SKM-1 (cell line): ENCODE measurements at regions not wholly inside any gene's neighbourhood (a gene's known extent, or its start where the extent isn't known, plus 50 kb on each side); places are given as distances from the start of the nearest gene placed in this dataset.

ENCODE experiments used
- DNase-seq: peaks from one replicate; lab custom pipeline; 2025; ENCODE audit not compliant: unreplicated experiment; lab: John Stamatoyannopoulos, UW

DNA sequence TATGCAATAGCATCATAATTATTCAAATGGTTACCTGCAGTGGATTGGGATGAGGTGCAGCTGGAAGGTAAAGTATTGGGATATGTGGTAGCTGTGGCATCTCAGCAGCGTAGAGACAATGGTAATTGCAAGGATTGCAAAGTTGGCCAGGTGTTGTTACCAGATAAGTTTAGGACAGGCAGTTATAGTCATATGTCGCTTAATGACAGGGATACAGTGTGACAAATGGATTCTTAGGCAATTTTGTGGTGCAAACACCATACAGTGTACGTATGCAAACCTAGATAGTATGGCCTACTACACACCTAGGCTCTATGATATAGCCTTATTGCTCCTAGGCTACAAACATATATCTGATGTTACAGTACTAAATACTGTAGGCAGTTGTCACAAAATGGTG, 163.5 kb upstream of the LYZL2 start:
- DNase-seq: no peak

DNA sequence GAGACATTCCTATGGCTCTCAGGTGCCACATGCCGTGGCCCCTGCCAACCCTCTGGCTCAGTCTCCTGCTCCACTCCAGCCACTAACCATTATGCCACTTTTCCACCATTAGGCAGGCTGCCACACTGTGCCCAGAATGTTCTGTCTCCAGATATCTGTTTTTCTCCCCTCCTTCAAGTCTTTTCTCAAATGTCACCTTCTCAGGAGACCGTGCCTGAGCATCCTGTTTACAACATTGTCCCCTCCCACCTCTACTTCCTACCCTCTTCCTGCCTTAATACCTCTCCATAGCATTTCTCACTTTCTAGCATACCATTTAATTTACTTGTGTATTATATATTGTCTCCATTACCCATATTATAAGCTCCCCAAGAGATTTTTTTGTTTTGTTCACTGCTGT, 162.5 kb upstream of the LYZL2 start:
- no peak for DNase-seq

DNA sequence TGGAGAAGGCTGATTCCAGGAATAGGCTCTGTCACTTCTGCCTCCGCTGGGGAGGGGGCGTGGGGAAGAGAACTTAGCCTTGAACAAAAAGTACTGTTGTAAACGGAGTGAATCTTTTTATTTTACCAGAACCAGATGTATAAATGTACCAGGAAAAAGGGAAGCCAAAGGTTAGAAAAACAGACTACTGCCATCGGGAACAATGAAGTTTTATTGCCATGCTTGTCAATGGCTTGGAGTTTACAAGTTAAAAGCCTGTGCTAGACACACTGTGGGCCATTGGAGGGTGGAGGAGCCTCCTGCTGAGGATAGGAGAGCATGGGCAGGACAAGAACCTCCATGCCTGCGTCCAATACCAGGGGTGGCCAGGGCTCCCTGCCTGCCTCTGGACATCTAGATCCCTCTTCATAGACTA, 161.7 kb upstream of the LYZL2 start:
- DNase-seq: no peak

DNA sequence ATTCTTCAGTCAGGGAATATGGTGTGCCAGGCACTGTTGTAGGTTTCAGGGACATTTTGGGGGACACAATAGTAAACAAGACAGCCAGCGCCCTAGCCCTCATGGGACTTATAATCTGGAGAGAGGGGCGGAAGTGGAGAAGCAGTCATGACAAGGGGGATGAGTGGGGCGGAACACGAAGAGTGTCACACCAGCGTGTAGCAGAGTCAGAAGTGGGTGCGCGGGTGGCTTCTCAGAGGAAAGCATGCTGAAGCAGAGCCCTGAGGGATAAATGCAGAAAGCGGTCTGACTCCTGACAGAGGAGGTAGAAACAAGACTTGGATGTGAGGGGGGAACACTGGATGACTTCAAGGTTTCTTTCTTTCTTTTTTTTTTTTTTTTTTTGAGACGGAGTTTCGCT, 160.3 kb upstream of the LYZL2 start:
- DNase-seq: no peak

DNA sequence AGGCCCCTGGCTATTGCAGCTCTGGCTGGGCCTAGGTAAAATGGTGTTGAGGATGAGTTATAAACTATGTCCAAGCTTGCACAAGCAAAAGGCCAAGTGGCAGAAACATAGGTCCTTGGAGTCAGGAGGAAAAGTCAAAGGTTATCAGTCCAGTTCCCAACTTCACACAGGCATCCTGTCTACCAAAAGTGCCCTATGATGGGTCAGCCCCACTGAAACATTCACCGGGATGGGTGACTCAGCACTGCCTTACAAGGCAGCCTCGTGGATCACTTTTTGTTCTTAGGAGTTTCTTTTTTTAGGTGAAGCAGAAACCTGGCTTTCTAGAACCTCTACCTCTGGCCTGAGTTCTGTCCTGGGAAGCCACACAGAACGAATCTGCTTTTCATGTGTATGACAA, 158.8 kb upstream of the LYZL2 start:
- no peak for DNase-seq

DNA sequence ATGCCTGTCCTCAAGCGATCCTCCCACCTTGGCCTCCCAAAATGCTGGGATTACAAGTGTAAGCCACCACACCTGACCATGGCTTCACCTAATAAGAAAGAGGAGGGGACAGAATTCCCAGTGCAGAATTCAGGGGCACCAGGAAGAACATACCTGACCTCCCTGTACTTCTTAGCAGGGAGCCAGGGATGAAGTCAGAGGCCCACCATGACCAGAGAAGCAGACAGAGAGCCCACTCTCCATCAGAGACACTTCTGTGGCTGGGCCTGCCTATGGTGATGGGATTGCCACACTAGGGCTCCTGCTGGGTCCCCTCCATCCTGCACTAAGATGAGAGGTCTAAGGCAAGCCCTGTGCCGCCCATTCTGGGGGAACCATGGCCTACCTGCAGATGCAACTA, 157.4 kb upstream of the LYZL2 start:
- DNase-seq: no peak

DNA sequence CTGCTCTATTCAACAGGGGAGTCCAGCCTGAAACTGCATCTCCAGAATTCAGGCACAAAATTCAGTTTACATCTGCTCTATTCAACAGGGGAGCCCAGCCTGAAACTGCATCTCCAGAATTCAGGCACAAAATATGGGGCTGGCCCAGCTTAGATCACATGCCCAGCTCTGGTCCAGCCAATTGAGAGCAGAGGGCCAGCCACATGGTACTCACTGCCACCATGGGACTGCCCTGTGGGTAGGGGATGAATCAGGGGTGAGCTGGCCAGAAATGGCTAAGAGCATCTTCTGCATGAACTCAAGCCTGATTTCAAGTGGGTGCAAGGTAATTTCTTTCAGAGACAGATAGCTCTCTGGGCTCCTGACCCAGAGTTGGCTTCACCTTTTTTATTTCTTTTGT, 156.6 kb upstream of the LYZL2 start:
- DNase-seq: no peak

DNA sequence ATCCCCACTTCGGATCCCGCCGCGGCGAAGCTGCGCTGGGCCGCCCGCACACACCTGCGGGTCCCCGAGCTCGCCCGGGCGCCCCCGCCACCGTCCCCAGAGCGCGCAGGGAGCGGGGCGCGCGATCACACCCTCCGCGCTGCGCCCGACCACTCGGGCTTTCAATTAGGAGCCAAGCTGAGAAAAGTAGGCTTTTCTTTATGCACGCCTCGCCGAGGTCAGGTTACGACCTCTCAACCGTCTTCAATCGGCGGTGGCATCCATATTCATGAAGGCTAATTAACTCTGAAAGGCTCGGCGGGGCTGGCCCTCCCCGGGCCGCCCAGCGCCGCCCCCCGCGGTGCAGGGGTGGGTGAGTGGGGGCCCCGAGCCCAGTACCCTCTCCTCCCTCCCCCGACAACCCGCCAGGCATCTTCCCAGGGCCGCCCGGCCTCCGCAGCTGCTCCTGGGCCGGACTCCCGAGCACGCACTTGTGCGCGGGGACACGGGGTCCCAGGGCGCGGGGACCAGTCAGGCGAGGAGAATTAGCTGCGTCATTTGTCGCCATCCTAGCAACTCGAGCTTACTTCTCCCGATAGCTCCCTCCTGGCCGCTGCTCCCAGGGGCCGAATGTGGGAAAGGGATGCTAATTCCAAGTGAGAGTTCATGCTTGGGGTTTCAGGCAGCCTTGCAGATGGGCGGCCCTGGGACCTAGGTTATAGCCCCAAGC, 155.5 kb upstream of the LYZL2 start:
- no peak for DNase-seq

DNA sequence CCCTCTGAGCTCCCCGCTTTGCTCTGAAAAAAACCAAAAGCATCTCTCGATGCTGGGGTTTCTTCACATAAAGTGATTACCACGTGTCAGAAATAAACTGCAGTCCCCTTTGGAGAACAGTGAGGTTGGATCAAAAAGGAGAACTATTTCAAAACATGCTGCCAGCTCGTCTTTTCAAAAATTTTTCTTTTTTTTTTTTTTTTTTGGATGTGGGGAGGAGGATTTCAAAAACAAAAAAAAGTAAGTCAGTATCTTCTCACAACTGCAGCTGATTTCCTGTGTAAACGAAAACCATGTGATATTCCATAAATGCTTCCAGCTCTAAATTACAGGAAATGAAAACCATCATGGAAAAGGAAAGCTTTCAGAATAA, 155.0 kb upstream of the LYZL2 start:
- DNase-seq: no peak

DNA sequence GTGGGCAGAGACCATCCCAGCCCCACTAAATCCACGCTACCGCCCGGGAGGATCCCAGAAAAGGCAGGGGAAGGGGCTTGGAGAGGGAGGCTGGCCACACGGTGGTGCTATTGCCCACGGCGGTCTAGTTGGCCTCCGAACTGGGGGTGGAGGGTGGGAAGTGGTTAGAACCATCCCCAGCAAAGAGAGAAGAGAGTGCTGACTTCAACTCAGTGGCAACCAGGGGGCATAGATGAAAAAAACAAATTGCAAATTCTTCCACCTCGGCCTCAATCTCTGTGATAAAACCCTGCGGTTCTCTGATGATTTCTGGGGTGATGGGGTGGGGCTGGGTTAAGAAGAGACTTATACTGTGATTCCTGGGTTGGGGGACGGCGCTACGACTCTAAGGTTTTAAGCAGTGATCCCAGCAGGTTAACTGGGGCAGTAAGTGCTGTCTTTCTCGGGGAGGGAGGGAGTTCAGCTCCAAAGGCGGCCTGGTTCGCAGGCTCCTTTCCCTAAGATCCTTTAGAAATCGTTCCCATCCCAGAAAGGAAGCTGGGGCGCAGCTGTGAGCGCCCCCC, 154.5 kb upstream of the LYZL2 start:
- DNase-seq: peak; percentile 33

DNA sequence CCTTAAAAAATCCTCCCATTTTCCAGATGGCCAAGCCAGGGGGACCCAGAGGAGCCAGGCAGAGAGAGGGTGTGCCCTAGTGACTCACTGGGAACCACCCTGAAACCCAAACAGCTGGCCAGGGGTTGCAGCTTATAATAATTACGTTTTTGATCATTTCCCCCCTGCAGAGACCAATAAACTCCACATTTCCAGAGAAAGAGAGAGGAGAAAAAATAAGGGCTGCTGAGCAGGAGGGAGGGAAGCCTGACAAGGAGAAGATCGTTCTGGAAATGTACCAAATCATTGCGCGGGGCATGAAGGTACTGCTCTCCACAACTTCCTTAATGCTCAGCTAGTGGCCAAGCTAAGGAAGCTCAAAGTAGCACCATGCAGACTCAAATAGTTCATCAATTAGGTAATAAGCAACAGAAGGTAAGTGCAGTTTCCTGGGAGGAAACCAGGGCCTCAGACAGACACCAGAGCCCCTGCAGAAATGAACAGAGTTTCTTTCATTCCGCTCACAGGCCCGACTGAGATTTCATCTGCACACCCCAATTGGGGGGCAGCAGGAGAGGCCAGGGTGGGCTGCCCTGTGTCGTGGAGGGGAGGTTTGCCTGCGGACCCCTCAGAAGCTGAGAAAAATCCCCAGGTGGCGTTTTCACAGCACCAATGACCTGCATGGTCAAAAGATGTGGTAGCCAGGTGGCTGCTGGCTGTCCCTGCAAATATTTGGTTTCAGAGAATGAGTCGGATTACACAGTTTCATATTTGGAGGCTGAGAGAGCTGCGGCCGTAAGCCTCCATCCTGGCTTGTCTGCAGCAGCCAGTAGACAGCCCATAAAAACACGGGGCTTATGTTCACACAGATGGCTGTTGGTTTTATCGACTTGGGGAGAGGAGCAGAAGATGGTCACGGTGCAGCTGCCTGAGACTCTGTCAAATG, 153.2 kb upstream of the LYZL2 start:
- DNase-seq: peak; percentile 57

DNA sequence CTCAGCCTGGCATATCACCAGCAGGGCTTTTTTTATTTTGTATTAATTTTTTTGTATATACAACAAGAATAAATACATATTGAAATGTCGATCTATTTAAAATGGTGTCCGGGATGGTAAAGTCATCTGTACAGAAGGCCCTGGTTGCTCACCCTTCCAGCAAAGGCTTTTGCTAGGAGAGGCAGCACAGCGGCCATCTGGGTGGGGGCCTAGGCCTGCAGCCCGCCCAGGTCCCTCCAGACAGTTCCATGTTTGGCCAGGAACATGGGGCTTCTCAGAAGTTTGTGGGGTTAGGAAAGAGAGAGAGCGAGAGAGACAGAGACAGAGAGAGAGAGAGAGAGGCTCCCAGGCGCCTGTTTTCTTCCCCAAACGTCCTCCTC, 152.6 kb upstream of the LYZL2 start:
- DNase-seq: no peak

DNA sequence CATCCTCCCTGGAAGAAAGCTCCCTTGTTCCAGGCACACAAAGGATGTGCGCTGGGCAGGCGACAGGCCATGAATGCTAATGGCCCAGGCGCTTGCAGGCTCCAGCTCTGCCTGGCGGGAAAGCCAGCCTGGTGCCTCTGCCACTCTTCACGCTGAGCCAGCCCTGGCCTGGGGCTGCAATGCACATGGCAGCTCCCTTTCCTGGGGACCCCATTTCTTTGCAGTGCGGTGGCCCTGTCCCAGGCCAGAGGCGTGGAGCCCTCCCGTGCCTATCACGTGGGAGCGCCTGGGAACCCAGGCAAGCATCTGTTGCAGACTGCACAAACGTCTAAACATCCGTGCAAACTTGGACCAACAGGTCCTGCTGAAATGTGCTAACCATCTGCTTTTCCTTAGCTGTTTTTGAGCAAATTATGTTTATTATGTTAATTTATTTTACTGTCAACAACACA, 152.1 kb upstream of the LYZL2 start:
- no peak for DNase-seq

DNA sequence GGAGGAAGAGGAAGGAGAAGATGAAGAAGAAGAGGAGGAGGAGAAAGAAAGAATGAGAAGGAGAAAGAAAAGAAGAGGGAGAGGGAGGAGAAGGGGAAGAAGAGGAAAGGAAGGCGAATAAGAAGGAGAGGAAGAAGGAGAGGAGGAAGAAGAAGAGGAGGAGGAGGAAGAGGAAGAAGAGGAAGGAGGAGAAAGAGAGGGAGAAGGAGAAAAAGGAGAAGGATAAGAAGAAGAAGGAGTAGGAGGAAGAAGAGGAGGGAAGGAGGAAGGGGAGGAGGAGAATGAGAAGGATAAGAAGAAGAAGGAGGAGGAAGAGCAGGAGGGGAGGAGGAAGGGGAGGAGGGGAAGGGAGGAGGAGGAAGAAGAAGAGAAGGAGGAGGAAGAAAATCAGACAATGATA, 149.2 kb upstream of the LYZL2 start:
- no peak for DNase-seq

DNA sequence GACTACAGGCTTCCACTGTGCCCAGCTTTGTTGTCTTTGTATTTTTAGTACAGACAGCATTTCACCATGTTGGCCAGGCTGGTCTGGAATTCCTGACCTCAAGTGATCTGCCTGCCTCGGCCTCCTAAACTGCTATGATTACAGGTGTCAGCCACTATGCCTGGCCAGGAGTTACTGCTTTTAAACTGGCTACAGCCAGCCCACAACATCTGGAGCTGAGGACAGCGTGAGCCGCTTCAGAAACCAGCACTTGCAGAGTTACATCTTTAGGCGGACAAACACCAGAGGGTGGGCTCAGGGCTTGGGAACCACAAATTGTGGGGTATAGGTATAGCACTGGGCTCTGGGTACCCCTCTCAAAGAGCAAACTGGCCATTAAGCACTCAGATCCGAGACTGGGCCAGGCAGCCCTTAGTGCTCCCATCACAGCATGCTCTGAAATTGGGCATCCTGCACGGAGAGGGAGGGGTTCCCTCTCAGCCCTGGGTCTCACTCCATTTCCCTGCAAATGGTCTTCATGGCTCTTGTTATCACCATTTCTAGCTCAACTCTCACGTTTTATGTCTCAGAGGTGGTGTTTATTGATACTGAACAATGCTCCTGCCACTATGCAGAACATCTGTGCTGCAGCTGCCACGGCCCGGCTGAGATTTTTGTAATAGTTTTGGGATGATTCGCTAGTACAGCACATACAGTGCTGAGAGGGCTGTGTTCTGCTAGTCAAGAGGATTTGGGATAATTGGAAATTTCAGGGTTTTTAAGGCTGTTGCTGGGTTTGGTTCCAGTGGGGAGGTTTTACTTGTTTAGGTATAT, 146.4 kb upstream of the LYZL2 start:
- DNase-seq: no peak

DNA sequence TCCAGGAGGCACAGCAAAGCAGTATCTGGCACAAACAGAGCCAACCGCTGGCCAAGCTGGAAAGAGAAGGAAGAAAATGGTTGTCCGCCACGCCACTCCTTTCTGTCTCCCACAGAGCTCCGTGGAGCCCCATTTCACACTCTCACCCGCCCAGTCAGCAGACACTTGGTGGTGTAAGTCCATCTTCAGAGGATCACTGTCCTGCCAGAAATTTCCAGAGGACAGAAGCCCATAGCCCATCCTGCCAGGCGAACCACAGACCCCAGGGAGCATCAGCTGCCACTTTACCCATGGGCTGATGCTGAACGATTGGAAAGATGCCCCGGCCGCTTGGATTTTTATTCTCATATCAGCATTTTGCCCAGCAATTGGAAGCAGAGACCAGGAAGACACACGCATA, 144.7 kb upstream of the LYZL2 start:
- DNase-seq: no peak

DNA sequence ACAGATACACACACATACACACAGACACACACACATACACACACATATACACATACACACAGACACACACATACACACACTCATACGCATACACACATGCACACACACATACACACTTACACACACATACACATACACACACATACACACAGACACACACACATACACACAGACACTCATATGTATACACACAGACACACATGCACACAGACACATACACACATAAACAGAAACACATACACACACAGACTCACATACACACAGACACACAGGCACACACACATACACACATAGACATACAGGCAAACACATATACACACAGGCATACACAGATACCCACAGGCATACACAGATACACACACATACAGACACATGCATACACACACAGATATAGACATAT, 143.9 kb upstream of the LYZL2 start:
- DNase-seq: no peak

DNA sequence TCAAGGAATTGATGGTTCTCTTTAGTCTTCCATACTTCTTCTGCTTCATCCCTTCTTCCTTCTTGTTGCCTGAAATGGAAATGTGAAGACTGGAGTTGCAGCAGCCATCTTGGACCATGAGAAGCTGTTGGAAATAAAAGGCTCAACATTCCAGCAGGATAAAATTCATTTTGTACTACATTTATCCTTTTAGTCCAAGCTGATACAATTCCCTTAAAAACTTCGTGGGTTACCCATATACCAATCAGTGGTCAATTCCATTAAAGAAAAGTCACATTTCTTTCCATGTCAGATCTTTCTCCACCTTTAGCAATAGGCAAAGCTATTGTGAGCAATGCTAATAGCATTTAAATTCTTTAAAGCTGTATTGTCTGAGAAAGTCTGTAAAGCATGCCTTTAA, 141.3 kb upstream of the LYZL2 start:
- no peak for DNase-seq

DNA sequence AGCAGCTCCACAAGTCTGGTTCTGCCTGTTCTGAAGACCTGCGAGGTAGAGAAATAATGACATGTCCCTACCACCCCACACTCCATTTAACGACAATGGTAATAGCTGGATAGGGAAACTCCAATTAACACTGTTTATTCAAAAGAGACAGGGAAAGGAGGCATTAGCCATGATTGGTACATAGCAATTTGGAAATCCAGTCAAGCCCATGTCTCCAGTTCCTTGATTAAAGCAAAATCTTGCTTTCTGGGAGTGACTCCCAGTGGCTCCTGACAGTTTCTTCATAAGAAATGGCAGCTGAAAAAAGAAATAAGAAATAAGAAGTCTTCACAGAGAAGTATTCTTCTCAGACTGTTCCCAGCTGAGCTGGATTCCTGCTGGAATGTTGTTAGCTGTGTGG, 140.7 kb upstream of the LYZL2 start:
- DNase-seq: no peak

DNA sequence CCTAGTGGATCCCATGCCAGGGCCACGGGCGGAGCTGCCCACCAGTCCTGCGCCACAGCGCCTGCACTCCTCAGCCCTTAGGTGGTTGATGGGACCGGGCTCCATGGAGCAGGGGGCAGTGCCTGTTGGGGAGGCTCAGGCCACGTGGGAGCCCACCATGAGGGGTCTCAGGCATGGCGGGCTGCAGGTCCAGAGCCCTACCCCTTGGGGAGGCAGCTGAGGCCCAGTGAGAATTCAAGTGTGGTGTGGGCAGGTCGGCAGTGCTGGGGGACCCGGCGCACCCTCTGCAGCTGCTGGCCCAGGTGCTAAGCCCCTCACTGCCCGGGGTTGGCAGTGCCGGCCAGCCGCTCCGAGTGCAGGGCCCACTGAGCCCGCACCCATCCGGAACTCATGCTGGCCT, 139.8 kb upstream of the LYZL2 start:
- no peak for DNase-seq

DNA sequence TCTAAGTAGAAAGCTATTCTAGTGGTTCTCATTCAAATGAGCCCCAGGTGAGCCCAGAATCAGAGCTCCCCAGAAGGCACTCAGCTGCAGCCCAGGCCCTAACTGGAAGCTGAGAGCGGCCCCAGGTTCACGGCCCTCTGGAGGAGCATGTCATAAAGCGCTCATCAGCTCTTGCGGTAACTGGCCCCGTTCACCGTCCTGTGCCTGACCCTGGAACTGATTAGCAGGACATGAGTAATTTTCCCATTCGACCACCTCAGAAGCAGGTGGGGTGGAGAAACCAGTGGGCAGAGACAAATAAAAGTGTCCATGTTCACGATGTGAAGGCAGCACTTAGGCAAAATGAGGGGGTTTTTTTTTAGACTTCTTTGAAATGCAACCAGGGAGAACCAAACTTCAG, 136.1 kb upstream of the LYZL2 start:
- no peak for DNase-seq
